ENCODE measurements at regions not wholly inside any gene's neighbourhood (a gene's known extent, or its start where the extent isn't known, plus 50 kb on each side); places are given as distances from the start of the nearest gene placed in this dataset.

DNA sequence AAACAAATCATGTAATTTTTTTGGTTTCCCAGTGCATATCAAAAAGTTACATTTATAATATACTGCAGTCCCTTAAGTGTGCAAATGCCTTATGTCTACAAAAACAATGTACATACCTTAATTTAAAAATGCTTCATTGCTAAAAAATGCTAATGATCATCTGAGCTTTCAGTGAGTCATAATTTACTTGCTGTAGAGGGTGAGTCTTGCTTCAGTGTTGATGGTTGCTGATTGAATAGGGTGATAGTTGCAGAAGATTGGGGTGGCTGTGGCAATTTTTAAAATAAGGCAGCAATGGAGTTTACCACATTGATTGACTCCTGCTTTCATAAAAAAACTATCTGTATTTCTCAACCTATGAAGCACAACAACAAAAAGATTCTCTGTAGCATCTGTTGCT is 613.9 kb downstream of the TBC1D4 start:
- ChIA-PET CTCF (no interaction called here), POLR2A (no interaction called here)
- H3K4me1 Mint-ChIP-seq: no peaks in the 10 kb centered on the region
- DNase-seq (ENCODE audit: low spot score): no peak
- H3K9me3 Mint-ChIP-seq: peaks cover 32% of the 10 kb centered on the region
- no peak for ATAC-seq
- TF ChIP-seq, protein P1, sequence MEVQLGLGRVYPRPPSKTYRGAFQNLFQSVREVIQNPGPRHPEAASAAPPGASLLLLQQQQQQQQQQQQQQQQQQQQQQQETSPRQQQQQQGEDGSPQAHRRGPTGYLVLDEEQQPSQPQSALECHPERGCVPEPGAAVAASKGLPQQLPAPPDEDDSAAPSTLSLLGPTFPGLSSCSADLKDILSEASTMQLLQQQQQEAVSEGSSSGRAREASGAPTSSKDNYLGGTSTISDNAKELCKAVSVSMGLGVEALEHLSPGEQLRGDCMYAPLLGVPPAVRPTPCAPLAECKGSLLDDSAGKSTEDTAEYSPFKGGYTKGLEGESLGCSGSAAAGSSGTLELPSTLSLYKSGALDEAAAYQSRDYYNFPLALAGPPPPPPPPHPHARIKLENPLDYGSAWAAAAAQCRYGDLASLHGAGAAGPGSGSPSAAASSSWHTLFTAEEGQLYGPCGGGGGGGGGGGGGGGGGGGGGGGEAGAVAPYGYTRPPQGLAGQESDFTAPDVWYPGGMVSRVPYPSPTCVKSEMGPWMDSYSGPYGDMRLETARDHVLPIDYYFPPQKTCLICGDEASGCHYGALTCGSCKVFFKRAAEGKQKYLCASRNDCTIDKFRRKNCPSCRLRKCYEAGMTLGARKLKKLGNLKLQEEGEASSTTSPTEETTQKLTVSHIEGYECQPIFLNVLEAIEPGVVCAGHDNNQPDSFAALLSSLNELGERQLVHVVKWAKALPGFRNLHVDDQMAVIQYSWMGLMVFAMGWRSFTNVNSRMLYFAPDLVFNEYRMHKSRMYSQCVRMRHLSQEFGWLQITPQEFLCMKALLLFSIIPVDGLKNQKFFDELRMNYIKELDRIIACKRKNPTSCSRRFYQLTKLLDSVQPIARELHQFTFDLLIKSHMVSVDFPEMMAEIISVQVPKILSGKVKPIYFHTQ (CRISPR knock-in tag; IDR thresholded peaks at IDR 0.05): no peak
- TF ChIP-seq JUN (CRISPR knock-in tag; IDR thresholded peaks at IDR 0.05): no peak
- no peak for TF ChIP-seq ZNF423 (CRISPR knock-in tag; IDR thresholded peaks at IDR 0.05)
- TF ChIP-seq, protein P2, sequence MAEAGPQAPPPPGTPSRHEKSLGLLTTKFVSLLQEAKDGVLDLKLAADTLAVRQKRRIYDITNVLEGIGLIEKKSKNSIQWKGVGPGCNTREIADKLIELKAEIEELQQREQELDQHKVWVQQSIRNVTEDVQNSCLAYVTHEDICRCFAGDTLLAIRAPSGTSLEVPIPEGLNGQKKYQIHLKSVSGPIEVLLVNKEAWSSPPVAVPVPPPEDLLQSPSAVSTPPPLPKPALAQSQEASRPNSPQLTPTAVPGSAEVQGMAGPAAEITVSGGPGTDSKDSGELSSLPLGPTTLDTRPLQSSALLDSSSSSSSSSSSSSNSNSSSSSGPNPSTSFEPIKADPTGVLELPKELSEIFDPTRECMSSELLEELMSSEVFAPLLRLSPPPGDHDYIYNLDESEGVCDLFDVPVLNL (CRISPR knock-in tag; IDR thresholded peaks at IDR 0.05; ENCODE audit: borderline replicate concordance, low read depth): no peak
- TF ChIP-seq NR3C1 (CRISPR knock-in tag; conservative IDR thresholded peaks at IDR 0.05; ENCODE audit: low read depth): no peak
- TF ChIP-seq KAT7 (CRISPR knock-in tag; IDR thresholded peaks at IDR 0.05; ENCODE audit: borderline replicate concordance): no peak
- no peak for TF ChIP-seq FOXJ3 (CRISPR knock-in tag; IDR thresholded peaks at IDR 0.05; ENCODE audit: borderline replicate concordance)
- TF ChIP-seq HMGA2 (CRISPR knock-in tag; IDR thresholded peaks at IDR 0.05): no peak
- no peak for TF ChIP-seq NR2C2 (CRISPR knock-in tag; IDR thresholded peaks at IDR 0.05)
- TF ChIP-seq, protein P3, sequence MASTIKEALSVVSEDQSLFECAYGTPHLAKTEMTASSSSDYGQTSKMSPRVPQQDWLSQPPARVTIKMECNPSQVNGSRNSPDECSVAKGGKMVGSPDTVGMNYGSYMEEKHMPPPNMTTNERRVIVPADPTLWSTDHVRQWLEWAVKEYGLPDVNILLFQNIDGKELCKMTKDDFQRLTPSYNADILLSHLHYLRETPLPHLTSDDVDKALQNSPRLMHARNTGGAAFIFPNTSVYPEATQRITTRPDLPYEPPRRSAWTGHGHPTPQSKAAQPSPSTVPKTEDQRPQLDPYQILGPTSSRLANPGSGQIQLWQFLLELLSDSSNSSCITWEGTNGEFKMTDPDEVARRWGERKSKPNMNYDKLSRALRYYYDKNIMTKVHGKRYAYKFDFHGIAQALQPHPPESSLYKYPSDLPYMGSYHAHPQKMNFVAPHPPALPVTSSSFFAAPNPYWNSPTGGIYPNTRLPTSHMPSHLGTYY (CRISPR knock-in tag; IDR thresholded peaks at IDR 0.05): no peak
- no peak for TF ChIP-seq JAZF1 (CRISPR knock-in tag; IDR thresholded peaks at IDR 0.05)
- TF ChIP-seq, protein P4, sequence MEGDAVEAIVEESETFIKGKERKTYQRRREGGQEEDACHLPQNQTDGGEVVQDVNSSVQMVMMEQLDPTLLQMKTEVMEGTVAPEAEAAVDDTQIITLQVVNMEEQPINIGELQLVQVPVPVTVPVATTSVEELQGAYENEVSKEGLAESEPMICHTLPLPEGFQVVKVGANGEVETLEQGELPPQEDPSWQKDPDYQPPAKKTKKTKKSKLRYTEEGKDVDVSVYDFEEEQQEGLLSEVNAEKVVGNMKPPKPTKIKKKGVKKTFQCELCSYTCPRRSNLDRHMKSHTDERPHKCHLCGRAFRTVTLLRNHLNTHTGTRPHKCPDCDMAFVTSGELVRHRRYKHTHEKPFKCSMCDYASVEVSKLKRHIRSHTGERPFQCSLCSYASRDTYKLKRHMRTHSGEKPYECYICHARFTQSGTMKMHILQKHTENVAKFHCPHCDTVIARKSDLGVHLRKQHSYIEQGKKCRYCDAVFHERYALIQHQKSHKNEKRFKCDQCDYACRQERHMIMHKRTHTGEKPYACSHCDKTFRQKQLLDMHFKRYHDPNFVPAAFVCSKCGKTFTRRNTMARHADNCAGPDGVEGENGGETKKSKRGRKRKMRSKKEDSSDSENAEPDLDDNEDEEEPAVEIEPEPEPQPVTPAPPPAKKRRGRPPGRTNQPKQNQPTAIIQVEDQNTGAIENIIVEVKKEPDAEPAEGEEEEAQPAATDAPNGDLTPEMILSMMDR (IDR thresholded peaks at IDR 0.05): no peak
- no peak for TF ChIP-seq ELF4 (CRISPR knock-in tag; IDR thresholded peaks at IDR 0.05; ENCODE audit: low read depth)
- TF ChIP-seq, protein P5, sequence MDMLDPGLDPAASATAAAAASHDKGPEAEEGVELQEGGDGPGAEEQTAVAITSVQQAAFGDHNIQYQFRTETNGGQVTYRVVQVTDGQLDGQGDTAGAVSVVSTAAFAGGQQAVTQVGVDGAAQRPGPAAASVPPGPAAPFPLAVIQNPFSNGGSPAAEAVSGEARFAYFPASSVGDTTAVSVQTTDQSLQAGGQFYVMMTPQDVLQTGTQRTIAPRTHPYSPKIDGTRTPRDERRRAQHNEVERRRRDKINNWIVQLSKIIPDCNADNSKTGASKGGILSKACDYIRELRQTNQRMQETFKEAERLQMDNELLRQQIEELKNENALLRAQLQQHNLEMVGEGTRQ (CRISPR knock-in tag; IDR thresholded peaks at IDR 0.05): no peak
- TF ChIP-seq, protein P6, sequence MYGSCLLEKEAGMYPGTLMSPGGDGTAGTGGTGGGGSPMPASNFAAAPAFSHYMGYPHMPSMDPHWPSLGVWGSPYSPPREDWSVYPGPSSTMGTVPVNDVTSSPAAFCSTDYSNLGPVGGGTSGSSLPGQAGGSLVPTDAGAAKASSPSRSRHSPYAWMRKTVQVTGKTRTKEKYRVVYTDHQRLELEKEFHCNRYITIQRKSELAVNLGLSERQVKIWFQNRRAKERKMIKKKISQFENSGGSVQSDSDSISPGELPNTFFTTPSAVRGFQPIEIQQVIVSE (CRISPR knock-in tag; IDR thresholded peaks at IDR 0.05; ENCODE audit: borderline replicate concordance): no peak
- TF ChIP-seq IRF2 (CRISPR knock-in tag; IDR thresholded peaks at IDR 0.05; ENCODE audit: borderline replicate concordance, low read depth): no peak
- TF ChIP-seq, protein P7, sequence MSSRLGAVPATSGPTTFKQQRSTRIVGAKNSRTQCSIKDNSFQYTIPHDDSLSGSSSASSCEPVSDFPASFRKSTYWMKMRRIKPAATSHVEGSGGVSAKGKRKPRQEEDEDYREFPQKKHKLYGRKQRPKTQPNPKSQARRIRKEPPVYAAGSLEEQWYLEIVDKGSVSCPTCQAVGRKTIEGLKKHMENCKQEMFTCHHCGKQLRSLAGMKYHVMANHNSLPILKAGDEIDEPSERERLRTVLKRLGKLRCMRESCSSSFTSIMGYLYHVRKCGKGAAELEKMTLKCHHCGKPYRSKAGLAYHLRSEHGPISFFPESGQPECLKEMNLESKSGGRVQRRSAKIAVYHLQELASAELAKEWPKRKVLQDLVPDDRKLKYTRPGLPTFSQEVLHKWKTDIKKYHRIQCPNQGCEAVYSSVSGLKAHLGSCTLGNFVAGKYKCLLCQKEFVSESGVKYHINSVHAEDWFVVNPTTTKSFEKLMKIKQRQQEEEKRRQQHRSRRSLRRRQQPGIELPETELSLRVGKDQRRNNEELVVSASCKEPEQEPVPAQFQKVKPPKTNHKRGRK (CRISPR knock-in tag; IDR thresholded peaks at IDR 0.05; ENCODE audit: borderline replicate concordance): no peak
- TF ChIP-seq FOXP1 (CRISPR knock-in tag; IDR thresholded peaks at IDR 0.05; ENCODE audit: borderline replicate concordance): no peak
- TF ChIP-seq EMX1 (CRISPR knock-in tag; IDR thresholded peaks at IDR 0.05): no peak
- TF ChIP-seq CREB1 (CRISPR knock-in tag; IDR thresholded peaks at IDR 0.05): no peak
- H3K36me3 Mint-ChIP-seq: peaks cover 16% of the 10 kb centered on the region
- H3K27me3 Mint-ChIP-seq (ENCODE audit: low read depth): no peaks in the 10 kb centered on the region
- H3K4me3 Mint-ChIP-seq: no peak overlapping the region
- no peak overlapping the region for H3K27ac Mint-ChIP-seq

Data from WTC11 (cell line).